SK-N-SH treated with all-trans-retinoic acid at 6 μM for 48 hours (cell line): ENCODE measurements at regions not wholly inside any gene's neighbourhood (a gene's known extent, or its start where the extent isn't known, plus 50 kb on each side); places are given as distances from the start of the nearest gene placed in this dataset.

Source experiments
- ATAC-seq: fragments of 200-7000 bp; cut with Tn5 transposase; 3 replicates; pipeline ENCODE4 v1.9.1; 2020; ENCODE audit warnings: mild to moderate bottlenecking, moderate library complexity
- ARNTL ChIP-seq: fragments of 450-650 bp; formaldehyde crosslinking; IDR thresholded peaks from 2 replicates; pipeline ENCODE4 v1.5.0; 2020; ENCODE audit warnings: low read depth, mild to moderate bottlenecking, moderate library complexity, borderline replicate concordance
- BACH2 ChIP-seq: fragments of 250-450 bp; sonication (Bioruptor Pico); IDR thresholded peaks from 2 replicates; pipeline ENCODE4 v1.9.0; 2021; ENCODE audit warnings: mild to moderate bottlenecking, borderline replicate concordance
- CSDC2 ChIP-seq: fragments of 250-450 bp; sonication (Bioruptor Pico); IDR thresholded peaks from 2 replicates; pipeline ENCODE4 v1.5.0; 2020; ENCODE audit warnings: mild to moderate bottlenecking, moderate library complexity
- CSRNP3 ChIP-seq: fragments of 250-450 bp; sonication (Bioruptor Pico); IDR thresholded peaks from 2 replicates; pipeline ENCODE4 v1.5.1; 2021; ENCODE audit warnings: mild to moderate bottlenecking, moderate library complexity
- ESRRG ChIP-seq: fragments of 250-450 bp; sonication (Bioruptor Pico); IDR thresholded peaks from 2 replicates; pipeline ENCODE4 v1.6.1; 2021; ENCODE audit warnings: mild to moderate bottlenecking
- GLIS3 ChIP-seq: fragments of 250-450 bp; sonication (Bioruptor Pico); IDR thresholded peaks from 2 replicates; pipeline ENCODE4 v1.5.0; 2020; ENCODE audit warnings: mild to moderate bottlenecking, moderate library complexity
- ISL1 ChIP-seq: fragments of 250-450 bp; sonication (Bioruptor Pico); IDR thresholded peaks from 2 replicates; pipeline ENCODE4 v2.1.2; 2022; ENCODE audit warnings: mild to moderate bottlenecking, moderate library complexity
- OSR1 ChIP-seq: fragments of 250-450 bp; sonication (Bioruptor Pico); IDR thresholded peaks from 2 replicates; pipeline ENCODE4 v1.8.0; 2022; ENCODE audit warnings: moderate library complexity, mild to moderate bottlenecking, inconsistent platforms
- PATZ1 ChIP-seq: fragments of 250-450 bp; sonication (Bioruptor Pico); IDR thresholded peaks from 2 replicates; pipeline ENCODE4 v1.8.0; 2020; ENCODE audit warnings: mild to moderate bottlenecking, moderate library complexity, borderline replicate concordance
- PPARA ChIP-seq: fragments of 250-450 bp; sonication (Bioruptor Pico); IDR thresholded peaks from 2 replicates; pipeline ENCODE4 v1.5.0; 2020; ENCODE audit warnings: mild to moderate bottlenecking, borderline replicate concordance
- RARB ChIP-seq: fragments of 250-450 bp; sonication (Bioruptor Pico); IDR thresholded peaks from 2 replicates; pipeline ENCODE4 v1.8.0; 2021; ENCODE audit warnings: mild to moderate bottlenecking, moderate library complexity
- SNAI2 ChIP-seq: fragments of 250-450 bp; sonication (Bioruptor Pico); IDR thresholded peaks from 2 replicates; pipeline ENCODE4 v1.5.0; 2020; ENCODE audit warnings: mild to moderate bottlenecking, moderate library complexity
- TCF4 ChIP-seq: fragments of 250-450 bp; sonication (Bioruptor Pico); IDR thresholded peaks from 2 replicates; pipeline ENCODE4 v1.8.0; 2021; ENCODE audit warnings: mild to moderate bottlenecking, moderate library complexity, borderline replicate concordance
- TOX ChIP-seq: fragments of 250-450 bp; sonication (Bioruptor Pico); IDR thresholded peaks from 2 replicates; pipeline ENCODE4 v1.8.0; 2021; ENCODE audit warnings: mild to moderate bottlenecking, moderate library complexity, borderline replicate concordance
- ZC3H10 ChIP-seq: fragments of 250-450 bp; sonication (Bioruptor Pico); IDR thresholded peaks from 2 replicates; pipeline ENCODE4 v1.5.1; 2021; ENCODE audit warnings: mild to moderate bottlenecking, moderate library complexity
- ZFP3 ChIP-seq: fragments of 250-450 bp; sonication (Bioruptor Pico); IDR thresholded peaks from 2 replicates; pipeline ENCODE4 v1.5.0; 2020; ENCODE audit warnings: mild to moderate bottlenecking, moderate library complexity
- ZFP30 ChIP-seq: fragments of 450-650 bp; formaldehyde crosslinking; IDR thresholded peaks from 2 replicates; pipeline ENCODE4 v1.5.0; 2022; ENCODE audit warnings: mild to moderate bottlenecking, moderate library complexity
- ZNF565 ChIP-seq: fragments of 450-650 bp; formaldehyde crosslinking; conservative IDR thresholded peaks from 2 replicates; pipeline ENCODE4 v1.5.0; 2020; ENCODE audit warnings: low read depth, mild to moderate bottlenecking, moderate library complexity
- ZNF70 ChIP-seq: fragments of 450-650 bp; formaldehyde crosslinking; IDR thresholded peaks from 2 replicates; pipeline ENCODE4 v1.5.0; 2020; ENCODE audit warnings: mild to moderate bottlenecking, moderate library complexity
- ZNF8 ChIP-seq: fragments of 450-650 bp; formaldehyde crosslinking; IDR thresholded peaks from 2 replicates; pipeline ENCODE4 v1.5.0; 2020; ENCODE audit warnings: mild to moderate bottlenecking, moderate library complexity
- TF ChIP-seq, protein P1 (sequence below): fragments of 250-450 bp; sonication (Bioruptor Pico); IDR thresholded peaks from 2 replicates; pipeline ENCODE4 v1.5.1; 2020; ENCODE audit warnings: low read depth, mild to moderate bottlenecking, moderate library complexity
- TF ChIP-seq, protein P2 (sequence below): fragments of 250-450 bp; sonication (Bioruptor Pico); IDR thresholded peaks from 2 replicates; pipeline ENCODE4 v1.5.0; 2020; ENCODE audit warnings: mild to moderate bottlenecking, moderate library complexity
- TF ChIP-seq, protein P3 (sequence below): fragments of 250-450 bp; sonication (Bioruptor Pico); IDR thresholded peaks from 2 replicates; pipeline ENCODE4 v1.8.0; 2021; ENCODE audit warnings: low read depth, mild to moderate bottlenecking, moderate library complexity, borderline replicate concordance

- no peak for ATAC-seq
- TF ChIP-seq CSDC2 (CRISPR knock-in tag), result no peak
- TF ChIP-seq ZC3H10 (CRISPR knock-in tag), result no peak
- TF ChIP-seq, protein P1, sequence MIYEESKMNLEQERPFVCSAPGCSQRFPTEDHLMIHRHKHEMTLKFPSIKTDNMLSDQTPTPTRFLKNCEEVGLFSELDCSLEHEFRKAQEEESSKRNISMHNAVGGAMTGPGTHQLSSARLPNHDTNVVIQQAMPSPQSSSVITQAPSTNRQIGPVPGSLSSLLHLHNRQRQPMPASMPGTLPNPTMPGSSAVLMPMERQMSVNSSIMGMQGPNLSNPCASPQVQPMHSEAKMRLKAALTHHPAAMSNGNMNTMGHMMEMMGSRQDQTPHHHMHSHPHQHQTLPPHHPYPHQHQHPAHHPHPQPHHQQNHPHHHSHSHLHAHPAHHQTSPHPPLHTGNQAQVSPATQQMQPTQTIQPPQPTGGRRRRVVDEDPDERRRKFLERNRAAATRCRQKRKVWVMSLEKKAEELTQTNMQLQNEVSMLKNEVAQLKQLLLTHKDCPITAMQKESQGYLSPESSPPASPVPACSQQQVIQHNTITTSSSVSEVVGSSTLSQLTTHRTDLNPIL (CRISPR knock-in tag), result no peak
- TF ChIP-seq BACH2 (CRISPR knock-in tag), result no peak
- no peak for TF ChIP-seq ZNF8 (CRISPR knock-in tag)
Observed at GRCh38 chr13:103844471-103844870, 778.3 kb upstream of the SLC10A2 start.

DNA sequence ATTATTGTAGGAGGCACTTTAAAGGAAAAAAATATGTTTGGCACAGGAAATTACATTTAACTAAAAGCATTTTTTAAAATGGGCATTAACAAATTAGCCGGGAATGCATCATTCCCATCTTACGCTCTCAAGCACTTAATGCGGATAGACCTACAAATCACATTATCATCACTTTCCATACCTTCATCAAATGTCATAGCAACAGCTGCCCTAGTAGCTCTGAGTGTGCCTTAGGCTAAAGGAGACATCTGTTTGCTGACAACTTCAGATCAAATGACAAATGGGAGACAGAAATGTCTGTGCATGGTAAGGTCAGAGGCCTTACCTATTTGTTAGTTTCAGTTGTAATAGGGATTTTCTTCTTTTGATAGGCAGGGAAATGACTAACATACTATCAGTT lies 773.2 kb upstream of the SLC10A2 start:
- TF ChIP-seq, protein P1 (CRISPR knock-in tag), result peak; percentile 89
- TF ChIP-seq CSDC2 (CRISPR knock-in tag) (no peak), ZNF565 (CRISPR knock-in tag) (peak; percentile 41; the same call in 1 of the 2 replicates), PPARA (CRISPR knock-in tag) (no peak), SNAI2 (peak; percentile 93), ARNTL (CRISPR knock-in tag) (0 out of 2 replicates have a peak, but pooled peaks have one; percentile 38), ESRRG (CRISPR knock-in tag) (peak; percentile 97), CSRNP3 (CRISPR knock-in tag) (peak; percentile 97), ZNF8 (CRISPR knock-in tag) (peak; percentile 40; the same call in 1 of the 2 replicates), RARB (no peak), ZC3H10 (CRISPR knock-in tag) (peak; percentile 61; the same call in 1 of the 2 replicates), GLIS3 (CRISPR knock-in tag) (peak; percentile 98), ZNF70 (CRISPR knock-in tag) (peak; percentile 1; the same call in 1 of the 2 replicates), ZFP3 (CRISPR knock-in tag) (peak; percentile 53; the same call in 1 of the 2 replicates), TCF4 (peak; percentile 96), OSR1 (no peak), ISL1 (CRISPR knock-in tag) (peak; percentile 100), TOX (CRISPR knock-in tag) (no peak), PATZ1 (0 out of 2 replicates have a peak, but pooled peaks have one; percentile 43), ZFP30 (CRISPR knock-in tag) (0 out of 2 replicates have a peak, but pooled peaks have one; percentile 35)
- TF ChIP-seq, protein P2, sequence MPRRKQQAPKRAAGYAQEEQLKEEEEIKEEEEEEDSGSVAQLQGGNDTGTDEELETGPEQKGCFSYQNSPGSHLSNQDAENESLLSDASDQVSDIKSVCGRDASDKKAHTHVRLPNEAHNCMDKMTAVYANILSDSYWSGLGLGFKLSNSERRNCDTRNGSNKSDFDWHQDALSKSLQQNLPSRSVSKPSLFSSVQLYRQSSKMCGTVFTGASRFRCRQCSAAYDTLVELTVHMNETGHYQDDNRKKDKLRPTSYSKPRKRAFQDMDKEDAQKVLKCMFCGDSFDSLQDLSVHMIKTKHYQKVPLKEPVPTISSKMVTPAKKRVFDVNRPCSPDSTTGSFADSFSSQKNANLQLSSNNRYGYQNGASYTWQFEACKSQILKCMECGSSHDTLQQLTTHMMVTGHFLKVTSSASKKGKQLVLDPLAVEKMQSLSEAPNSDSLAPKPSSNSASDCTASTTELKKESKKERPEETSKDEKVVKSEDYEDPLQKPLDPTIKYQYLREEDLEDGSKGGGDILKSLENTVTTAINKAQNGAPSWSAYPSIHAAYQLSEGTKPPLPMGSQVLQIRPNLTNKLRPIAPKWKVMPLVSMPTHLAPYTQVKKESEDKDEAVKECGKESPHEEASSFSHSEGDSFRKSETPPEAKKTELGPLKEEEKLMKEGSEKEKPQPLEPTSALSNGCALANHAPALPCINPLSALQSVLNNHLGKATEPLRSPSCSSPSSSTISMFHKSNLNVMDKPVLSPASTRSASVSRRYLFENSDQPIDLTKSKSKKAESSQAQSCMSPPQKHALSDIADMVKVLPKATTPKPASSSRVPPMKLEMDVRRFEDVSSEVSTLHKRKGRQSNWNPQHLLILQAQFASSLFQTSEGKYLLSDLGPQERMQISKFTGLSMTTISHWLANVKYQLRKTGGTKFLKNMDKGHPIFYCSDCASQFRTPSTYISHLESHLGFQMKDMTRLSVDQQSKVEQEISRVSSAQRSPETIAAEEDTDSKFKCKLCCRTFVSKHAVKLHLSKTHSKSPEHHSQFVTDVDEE (CRISPR knock-in tag), result peak; percentile 100
- TF ChIP-seq, protein P3, sequence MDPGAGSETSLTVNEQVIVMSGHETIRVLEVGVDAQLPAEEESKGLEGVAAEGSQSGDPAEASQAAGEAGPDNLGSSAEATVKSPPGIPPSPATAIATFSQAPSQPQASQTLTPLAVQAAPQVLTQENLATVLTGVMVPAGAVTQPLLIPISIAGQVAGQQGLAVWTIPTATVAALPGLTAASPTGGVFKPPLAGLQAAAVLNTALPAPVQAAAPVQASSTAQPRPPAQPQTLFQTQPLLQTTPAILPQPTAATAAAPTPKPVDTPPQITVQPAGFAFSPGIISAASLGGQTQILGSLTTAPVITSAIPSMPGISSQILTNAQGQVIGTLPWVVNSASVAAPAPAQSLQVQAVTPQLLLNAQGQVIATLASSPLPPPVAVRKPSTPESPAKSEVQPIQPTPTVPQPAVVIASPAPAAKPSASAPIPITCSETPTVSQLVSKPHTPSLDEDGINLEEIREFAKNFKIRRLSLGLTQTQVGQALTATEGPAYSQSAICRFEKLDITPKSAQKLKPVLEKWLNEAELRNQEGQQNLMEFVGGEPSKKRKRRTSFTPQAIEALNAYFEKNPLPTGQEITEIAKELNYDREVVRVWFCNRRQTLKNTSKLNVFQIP (CRISPR knock-in tag), result peak; percentile 78; the same call in 1 of the 2 replicates
- peak; percentile 77 for ATAC-seq
